ENCODE measurements at regions not wholly inside any gene's neighbourhood (a gene's known extent, or its start where the extent isn't known, plus 50 kb on each side); places are given as distances from the start of the nearest gene placed in this dataset.
"Not testable (repeated sequence)": the region's sequence is repeated elsewhere in the genome, so short reads cannot be mapped to it uniquely, and the experiment has no call there.

GRCh38 chr9:97771641-97772040 lies 74.5 kb upstream of the XPA start:
- Histone ChIP-seq H3K4me3 (no peak overlapping the region), H3K27ac (no peak overlapping the region), H3K36me3 (no peaks in the 10 kb centered on the region), H3K27me3 (no peaks in the 10 kb centered on the region), H3K9me3 (no peaks in the 10 kb centered on the region), H3K4me1 (peaks cover 0 to 13% (median 0%) of the 10 kb centered on the region in 4 donors)
- TF ChIP-seq CTCF (IDR thresholded peaks at IDR 0.05): no peak
- no peak for TF ChIP-seq POLR2A (IDR thresholded peaks at IDR 0.05)
- no peak for TF ChIP-seq EP300 (IDR thresholded peaks at IDR 0.05)
- 79 to 83% methylated on average over 3 of the region's 3 CpGs for WGBS, 2 donors
- DNase-seq (ENCODE audit: low spot score in 2 of 2): no peak

- TF ChIP-seq EP300 (IDR thresholded peaks at IDR 0.05) (no peak), CTCF (IDR thresholded peaks at IDR 0.05) (no peak), POLR2A (IDR thresholded peaks at IDR 0.05) (no peak)
- WGBS, 2 donors: 34 to 47% methylated on average over 3 to 4 of the region's 4 CpGs
Measured at GRCh38 chr9:97772145-97772544, 75.0 kb upstream of the XPA start.

GRCh38 chr9:97773091-97773490 lies 76.0 kb upstream of the XPA start:
- 81 to 86% methylated on average over 2 to 3 of the region's 3 CpGs for WGBS, 2 donors
- TF ChIP-seq EP300 (IDR thresholded peaks at IDR 0.05): no peak
- TF ChIP-seq CTCF (IDR thresholded peaks at IDR 0.05): no peak
- TF ChIP-seq POLR2A (IDR thresholded peaks at IDR 0.05): no peak

More at GRCh38 chr9:97772145-97772544, 75.0 kb upstream of the XPA start:
- no peak overlapping the region for H3K4me3 ChIP-seq
- H3K36me3 ChIP-seq: no peaks in the 10 kb centered on the region
- H3K27ac ChIP-seq: no peak overlapping the region
- H3K4me1 ChIP-seq: peaks cover 0 to 13% (median 0%) of the 10 kb centered on the region in 4 donors
- no peak for DNase-seq (ENCODE audit: low spot score in 2 of 2)
- no peaks in the 10 kb centered on the region for H3K9me3 ChIP-seq
- H3K27me3 ChIP-seq: no peaks in the 10 kb centered on the region

GRCh38 chr9:97773723-97774122 lies 76.6 kb upstream of the XPA start:
- Histone ChIP-seq H3K4me1 (peaks cover 0 to 10% (median 0%) of the 10 kb centered on the region in 4 donors), H3K4me3 (no peak overlapping the region), H3K9me3 (peaks cover 0 to 8% (median 3%) of the 10 kb centered on the region in 4 donors), H3K27me3 (no peaks in the 10 kb centered on the region), H3K36me3 (no peaks in the 10 kb centered on the region), H3K27ac (no peak overlapping the region)
- WGBS, 2 donors: 9 to 33% methylated on average over 3 of the region's 3 CpGs
- no peak for TF ChIP-seq EP300 (IDR thresholded peaks at IDR 0.05)
- no peak for DNase-seq (ENCODE audit: low spot score in 2 of 2)

More at GRCh38 chr9:97773091-97773490, 76.0 kb upstream of the XPA start:
- Histone ChIP-seq H3K4me3 (no peak overlapping the region), H3K27ac (no peak overlapping the region), H3K27me3 (no peaks in the 10 kb centered on the region), H3K9me3 (peaks cover 0 to 2% (median 0%) of the 10 kb centered on the region in 4 donors), H3K4me1 (peaks cover 0 to 13% (median 0%) of the 10 kb centered on the region in 4 donors), H3K36me3 (no peaks in the 10 kb centered on the region)
- no peak for DNase-seq (ENCODE audit: low spot score in 2 of 2)

GRCh38 chr9:97774673-97775072 lies 77.5 kb upstream of the XPA start:
- Histone ChIP-seq H3K9me3 (peaks cover 0 to 18% (median 5%) of the 10 kb centered on the region in 4 donors), H3K36me3 (no peaks in the 10 kb centered on the region), H3K27ac (no peak overlapping the region), H3K4me3 (no peak overlapping the region), H3K27me3 (no peaks in the 10 kb centered on the region), H3K4me1 (peaks cover 0 to under 1% (median 0%) of the 10 kb centered on the region in 4 donors)
- TF ChIP-seq EP300 (IDR thresholded peaks at IDR 0.05) (no peak), CTCF (IDR thresholded peaks at IDR 0.05) (no peak), POLR2A (IDR thresholded peaks at IDR 0.05) (no peak)
- DNase-seq (ENCODE audit: low spot score in 2 of 2): no peak
- 63 to 70% methylated on average over 3 of the region's 3 CpGs for WGBS, 2 donors

GRCh38 chr9:97778740-97779139 lies 74.3 kb upstream of the FOXE1 start:
- 85 to 89% methylated on average over 2 of the region's 2 CpGs for WGBS, 2 donors
- not testable (repeated sequence) for H3K36me3 ChIP-seq; H3K4me3 ChIP-seq; H3K27ac ChIP-seq; H3K27me3 ChIP-seq; DNase-seq (ENCODE audit: low spot score in 2 of 2); H3K4me1 ChIP-seq
- peaks cover 0 to 24% (median 5%) of the 10 kb centered on the region in 4 donors for H3K9me3 ChIP-seq

All from tibial nerve (tissue), 4 donors.